ENCODE measurements at regions not wholly inside any gene's neighbourhood (a gene's known extent, or its start where the extent isn't known, plus 50 kb on each side); places are given as distances from the start of the nearest gene placed in this dataset.

GRCh38 chr1:14220811-14221210, 377.7 kb upstream of the KAZN start:
- no peak for DNase-seq

DNA sequence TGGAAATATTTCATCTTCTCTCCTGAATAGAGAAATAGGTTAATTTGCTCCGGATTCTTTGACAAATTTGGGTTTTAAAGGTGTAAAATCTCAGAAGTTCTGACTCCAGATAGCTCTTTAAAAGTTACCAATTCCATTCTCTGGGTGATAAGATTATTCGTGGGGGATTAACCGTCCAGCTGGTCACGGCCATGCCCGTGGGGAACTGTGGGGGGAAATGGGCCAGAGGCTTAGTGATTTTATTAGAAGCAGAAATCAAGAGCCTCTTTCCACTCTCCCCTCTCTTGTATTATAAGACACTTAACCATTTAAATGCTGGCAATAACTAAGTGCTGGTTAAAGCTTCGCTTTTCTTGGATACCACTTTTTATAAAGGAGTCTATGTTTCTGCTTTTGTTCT, 376.4 kb upstream of the KAZN start:
- no peak for DNase-seq

DNA sequence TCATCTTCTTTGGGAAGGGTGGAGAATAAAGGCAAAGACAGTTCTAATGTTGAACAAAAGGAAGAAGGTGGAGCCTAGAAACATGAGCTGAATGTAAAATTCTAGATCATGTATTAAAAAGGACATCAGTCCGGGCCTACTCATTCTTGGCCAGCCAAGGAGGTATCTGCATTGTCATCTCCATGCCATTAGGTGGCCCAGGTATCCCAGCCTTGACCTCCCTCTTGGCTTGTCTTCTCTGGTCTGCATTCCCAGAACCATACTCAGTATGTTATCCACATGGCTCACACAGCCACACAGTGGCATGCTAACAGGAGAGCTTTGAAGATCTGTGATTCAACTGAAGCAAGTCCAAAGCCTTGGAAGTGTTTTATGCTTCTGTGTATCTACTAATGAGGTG, 369.8 kb upstream of the KAZN start:
- no peak for DNase-seq

DNA sequence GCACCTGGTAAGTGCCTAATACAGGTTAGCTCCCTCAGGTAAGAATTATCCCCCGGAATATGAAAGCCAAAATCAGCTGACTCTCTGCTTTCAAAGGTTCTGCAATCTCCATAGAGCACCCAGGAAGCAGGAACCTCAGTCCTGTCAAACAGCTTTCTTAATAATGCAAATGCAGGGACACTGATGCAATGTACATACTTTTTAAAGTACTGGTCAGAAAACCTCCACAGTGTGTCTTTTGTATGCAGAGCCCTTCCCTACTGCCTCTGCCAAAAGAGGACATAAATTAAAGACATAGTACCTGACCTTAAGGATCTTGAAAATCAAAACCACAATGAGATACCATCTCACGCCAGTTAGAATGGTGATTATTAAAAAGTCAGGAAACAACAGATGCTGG, 365.0 kb upstream of the KAZN start:
- no peak for DNase-seq

DNA sequence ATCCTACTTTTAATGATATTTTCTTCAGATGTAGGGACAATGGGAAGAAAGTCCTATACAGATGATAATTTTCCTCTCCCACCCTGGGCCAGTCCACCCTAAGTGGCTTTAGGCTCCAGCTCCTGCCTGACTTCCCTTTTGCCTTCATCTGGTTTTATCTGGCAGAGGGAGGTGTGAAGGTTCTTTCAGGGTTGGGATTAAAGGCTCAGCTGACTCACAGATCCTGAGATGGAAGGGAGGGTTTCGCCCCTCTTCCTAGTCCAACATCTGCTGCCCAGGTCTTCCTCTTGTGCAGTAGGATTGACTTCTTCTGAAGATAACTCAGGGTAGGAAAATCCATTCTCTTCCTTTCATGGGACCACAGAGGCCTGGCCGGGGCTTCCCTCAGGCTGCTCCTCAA, 362.4 kb upstream of the KAZN start:
- DNase-seq = no peak

GRCh38 chr1:14238472-14239307, 359.8 kb upstream of the KAZN start:
- DNase-seq = no peak

GRCh38 chr1:14240265-14240664, 358.2 kb upstream of the KAZN start:
- no peak for DNase-seq

DNA sequence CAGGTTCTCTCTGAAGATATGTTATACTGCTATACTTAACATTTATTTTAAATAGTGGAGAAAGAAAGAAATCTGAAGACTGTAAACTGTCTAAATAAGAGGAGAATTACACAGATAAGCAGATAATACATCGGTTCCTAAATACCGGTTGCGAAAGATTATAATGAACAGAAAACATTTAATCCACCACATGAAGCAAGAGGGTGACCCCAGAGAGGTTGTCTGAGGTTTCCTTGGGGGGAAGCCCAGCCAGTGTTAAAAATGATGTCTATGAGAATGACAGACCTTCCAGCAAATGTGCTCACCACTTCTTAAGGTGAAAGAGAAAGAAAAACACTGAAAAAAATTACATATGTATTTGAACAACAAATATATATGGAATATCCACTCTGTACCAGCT, 356.4 kb upstream of the KAZN start:
- DNase-seq = no peak

GRCh38 chr1:14242870-14243269, 355.6 kb upstream of the KAZN start:
- DNase-seq = no peak

GRCh38 chr1:14245954-14246353, 352.5 kb upstream of the KAZN start:
- no peak for DNase-seq

DNA sequence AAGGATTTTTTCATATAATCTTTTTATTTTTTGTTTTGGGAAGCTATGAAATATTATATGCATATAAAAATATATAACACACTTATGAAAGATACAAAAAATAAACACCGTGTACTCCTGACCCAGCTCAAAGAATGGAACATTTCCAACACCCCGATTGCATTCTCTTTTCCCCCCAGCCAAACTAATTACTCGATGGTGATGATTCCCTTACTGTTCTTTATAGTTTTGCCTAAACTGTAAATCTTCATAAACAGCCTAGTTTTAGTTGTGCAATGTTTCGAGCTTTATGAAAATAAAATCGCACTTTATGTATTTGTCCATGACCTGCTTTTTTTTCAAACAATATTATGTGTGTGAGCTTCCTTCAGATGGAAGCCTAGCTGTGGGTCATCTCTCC, 352.0 kb upstream of the KAZN start:
- no peak for DNase-seq

DNA sequence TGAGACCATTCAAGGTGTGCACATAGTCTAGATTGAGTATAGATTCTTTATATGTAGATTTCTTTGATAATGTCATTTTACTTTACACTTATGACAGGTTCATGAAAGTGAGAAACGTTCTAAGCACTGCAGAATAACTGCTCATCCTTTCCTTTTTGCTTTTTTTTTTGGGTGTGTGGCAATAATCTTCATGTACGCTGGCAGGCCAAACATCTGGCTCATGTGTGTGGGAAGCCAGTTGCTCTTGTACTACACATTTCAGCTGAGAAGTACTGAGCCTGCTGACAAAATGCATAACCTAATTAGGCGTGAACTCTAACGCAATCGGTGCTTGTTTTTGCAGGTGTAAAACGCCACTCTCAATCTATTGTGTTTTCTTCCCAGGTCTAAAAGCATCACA, 350.8 kb upstream of the KAZN start:
- DNase-seq = no peak

DNA sequence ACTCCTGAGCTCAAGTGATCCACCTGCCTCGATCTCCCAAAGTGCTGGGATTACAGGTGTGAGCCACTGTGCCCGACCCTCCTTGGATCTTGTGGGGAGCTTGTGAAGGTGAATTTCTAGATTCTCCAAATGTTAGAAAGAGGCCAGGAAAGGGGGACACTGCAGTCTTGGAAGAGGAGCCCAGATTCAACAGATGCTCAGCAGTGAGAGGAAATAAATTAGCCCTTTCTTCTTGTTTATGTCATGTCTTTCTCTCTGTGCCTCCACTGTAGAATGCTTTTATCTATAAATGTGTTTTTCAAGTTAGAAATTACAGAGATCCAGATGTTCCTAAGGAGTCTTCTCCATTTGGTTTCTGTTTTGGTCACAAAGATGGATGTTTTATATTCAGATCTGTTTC, 346.6 kb upstream of the KAZN start:
- DNase-seq = no peak

- no peak for DNase-seq
Observed at GRCh38 chr1:14253676-14254075, 344.8 kb upstream of the KAZN start.

DNA sequence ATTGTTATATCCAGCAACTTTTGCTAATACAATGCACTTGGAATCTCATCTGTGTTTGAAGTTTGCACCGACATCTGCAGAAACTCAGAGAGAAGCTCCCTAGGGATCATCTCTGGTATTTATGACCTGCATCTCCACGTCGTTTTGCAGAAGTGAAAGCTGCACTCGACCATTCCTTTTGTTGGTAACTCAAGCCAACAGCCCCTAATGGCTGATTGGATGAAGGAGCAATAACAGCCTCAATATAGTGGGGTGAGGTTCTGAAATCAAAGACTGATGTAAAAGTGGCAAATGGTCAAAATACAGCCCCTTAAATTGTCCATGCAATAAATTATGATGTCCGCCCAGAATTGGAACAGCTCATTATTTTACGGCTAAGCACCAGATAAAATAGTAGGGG, 344.2 kb upstream of the KAZN start:
- no peak for DNase-seq

GRCh38 chr1:14255233-14255632, 343.3 kb upstream of the KAZN start:
- DNase-seq = no peak

GRCh38 chr1:14255711-14256110, 342.8 kb upstream of the KAZN start:
- DNase-seq = no peak

GRCh38 chr1:14259191-14259757, 339.2 kb upstream of the KAZN start:
- DNase-seq = no peak

- DNase-seq = no peak
Observed at GRCh38 chr1:14260480-14260879, 338.0 kb upstream of the KAZN start.

- DNase-seq = no peak
Observed at GRCh38 chr1:14261395-14261794, 337.1 kb upstream of the KAZN start.

DNA sequence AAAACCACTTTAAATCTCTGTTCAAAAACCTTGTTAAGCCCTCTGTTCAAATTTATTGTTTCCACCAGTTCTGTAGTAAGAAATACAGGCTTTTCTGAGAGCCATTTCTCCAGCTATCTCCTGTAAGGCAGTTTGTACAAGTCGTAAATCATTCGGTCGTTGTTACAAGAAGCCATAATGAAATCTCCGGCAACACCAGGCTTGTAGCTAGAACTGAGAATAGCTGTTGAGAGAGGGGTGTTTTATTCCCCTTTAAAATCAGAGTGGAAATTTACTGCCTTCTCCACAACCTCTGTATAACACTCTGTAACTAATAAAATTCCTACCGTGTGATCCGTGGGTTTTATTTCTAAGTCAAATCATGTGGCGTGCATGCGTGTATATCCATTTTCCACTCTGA, 335.8 kb upstream of the KAZN start:
- DNase-seq = no peak

GRCh38 chr1:14263225-14263624, 335.3 kb upstream of the KAZN start:
- no peak for DNase-seq

DNA sequence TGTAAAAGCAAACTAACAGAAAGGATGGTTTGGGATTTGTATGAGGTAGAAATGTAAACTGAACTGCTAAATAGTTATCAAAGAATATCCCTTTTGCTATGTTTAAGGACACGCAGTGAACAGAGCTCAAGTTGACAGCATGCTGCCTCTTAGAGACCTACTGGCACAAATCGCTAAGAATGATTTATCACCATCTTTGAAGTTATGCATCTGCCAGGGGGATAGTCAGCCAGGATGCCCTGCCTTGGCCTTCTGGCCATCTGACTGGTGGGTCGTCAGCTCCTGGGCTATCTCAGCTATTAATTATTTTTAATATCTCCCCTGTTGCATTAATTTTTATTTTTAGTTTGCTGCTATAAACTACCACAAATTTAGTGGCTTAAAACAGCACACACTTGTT, 334.8 kb upstream of the KAZN start:
- DNase-seq = no peak

DNA sequence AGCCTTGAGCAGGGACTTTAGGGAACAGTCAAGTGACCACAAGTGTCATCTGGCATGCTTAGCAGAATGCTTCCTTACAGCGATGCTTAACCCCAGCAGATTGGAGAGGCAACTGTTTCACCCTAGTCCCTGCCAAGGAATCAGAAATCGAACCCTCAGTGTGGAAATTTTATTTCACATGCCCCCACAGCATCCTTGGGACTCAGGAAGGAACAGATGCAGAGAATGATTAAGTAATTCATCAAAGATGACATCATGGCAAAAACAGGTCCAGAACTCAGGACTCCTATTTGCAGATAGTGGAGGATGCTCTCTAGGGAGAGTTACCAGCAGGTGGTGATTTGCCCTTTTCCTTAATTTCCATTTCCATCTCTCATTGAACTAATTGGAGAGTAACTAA, 333.0 kb upstream of the KAZN start:
- no peak for DNase-seq

DNA sequence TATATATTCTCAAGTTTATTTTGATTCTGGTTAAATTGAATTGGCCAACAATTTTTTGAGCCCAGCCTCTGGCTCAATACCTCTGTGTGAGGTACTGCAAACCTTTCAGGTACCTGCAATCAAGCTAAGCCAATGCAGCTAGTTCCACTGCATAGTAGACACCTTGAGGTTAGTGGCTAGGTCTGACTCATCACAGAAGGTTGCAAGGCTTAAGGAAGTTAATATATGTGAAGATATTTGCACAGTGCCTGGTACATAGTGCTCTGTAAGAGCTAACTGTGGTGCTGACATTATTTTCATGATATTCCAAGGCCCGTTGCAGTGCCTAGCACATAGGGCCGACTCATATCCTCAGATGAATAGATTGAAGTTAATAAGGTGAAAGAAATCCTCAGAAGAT, 330.5 kb upstream of the KAZN start:
- DNase-seq = no peak

All from stimulated activated naive CD4-positive, alpha-beta T cell treated with Interleukin-2 at 50 U/mL for 16 hours (primary cell).